GM19043 (cell line): ENCODE measurements at regions not wholly inside any gene's neighbourhood (a gene's known extent, or its start where the extent isn't known, plus 50 kb on each side); places are given as distances from the start of the nearest gene placed in this dataset.

Experiments
- ATAC-seq: cut with Tn5 transposase; IDR thresholded peaks from one replicate; pipeline ENCODE4 v1.9.1; 2021; ENCODE audit warnings: low read depth; ENCODE audit not compliant: unreplicated experiment

GRCh38 chr21:21605521-21605920 is 607.3 kb downstream of the NCAM2 start:
- ATAC-seq, result no peak

GRCh38 chr21:21606041-21606440 is 607.8 kb downstream of the NCAM2 start:
- no peak for ATAC-seq

GRCh38 chr21:21612466-21612865 is 614.3 kb downstream of the NCAM2 start:
- no peak for ATAC-seq

- ATAC-seq, result no peak
These were observed 616.8 kb downstream of the NCAM2 start for GRCh38 chr21:21614966-21615365.

- ATAC-seq, result no peak
These were observed 624.4 kb downstream of the NCAM2 start for GRCh38 chr21:21622460-21623234.

GRCh38 chr21:21624674-21625073 is 626.5 kb downstream of the NCAM2 start:
- no peak for ATAC-seq

GRCh38 chr21:21631961-21632360 is 633.8 kb downstream of the NCAM2 start:
- no peak for ATAC-seq

GRCh38 chr21:21632926-21633325 is 634.7 kb downstream of the NCAM2 start:
- ATAC-seq, result no peak

GRCh38 chr21:21661741-21662140 is 663.5 kb downstream of the NCAM2 start:
- no peak for ATAC-seq

GRCh38 chr21:21662776-21663175 is 664.6 kb downstream of the NCAM2 start:
- ATAC-seq, result no peak

- no peak for ATAC-seq
These were observed 666.7 kb downstream of the NCAM2 start for GRCh38 chr21:21664871-21665270.

GRCh38 chr21:21666689-21667088 is 668.5 kb downstream of the NCAM2 start:
- ATAC-seq, result no peak

- no peak for ATAC-seq
These were observed 670.0 kb downstream of the NCAM2 start for GRCh38 chr21:21668198-21668597.

- ATAC-seq, result no peak
These were observed 675.8 kb downstream of the NCAM2 start for GRCh38 chr21:21673959-21674358.

GRCh38 chr21:21675601-21676000 is 677.4 kb downstream of the NCAM2 start:
- ATAC-seq, result no peak

- no peak for ATAC-seq
These were observed 684.0 kb downstream of the NCAM2 start for GRCh38 chr21:21682172-21682571.

- no peak for ATAC-seq
These were observed 690.7 kb downstream of the NCAM2 start for GRCh38 chr21:21688889-21689288.

- no peak for ATAC-seq
These were observed 692.0 kb downstream of the NCAM2 start for GRCh38 chr21:21690068-21690665.

- no peak for ATAC-seq
These were observed 714.7 kb downstream of the NCAM2 start for GRCh38 chr21:21712748-21713520.

- no peak for ATAC-seq
These were observed 715.5 kb downstream of the NCAM2 start for GRCh38 chr21:21713651-21714180.

GRCh38 chr21:21714426-21714825 is 716.2 kb downstream of the NCAM2 start:
- no peak for ATAC-seq
